Endodermal cell (in vitro differentiated cells): ENCODE measurements at regions not wholly inside any gene's neighbourhood (a gene's known extent, or its start where the extent isn't known, plus 50 kb on each side); places are given as distances from the start of the nearest gene placed in this dataset.
A peak's percentile ranks its signal among the peaks of the same experiment; 100 is the strongest.

Source experiments
- DNase-seq: peaks from one replicate; pipeline ENCODE4 v3.0.0-alpha.2; 2017
- H3K27ac ChIP-seq: 2 replicates; pipeline ENCODE4 v1.5.1; 2013; ENCODE audit warnings: mild to moderate bottlenecking, low read depth, low read length, moderate library complexity
- H3K27me3 ChIP-seq: 2 replicates; pipeline ENCODE4 v1.6.1; 2013; ENCODE audit warnings: mild to moderate bottlenecking, low read length, moderate library complexity; ENCODE audit not compliant: insufficient read depth, control insufficient read depth, poor library complexity, severe bottlenecking
- H3K36me3 ChIP-seq: 2 replicates; pipeline ENCODE4 v1.7.0; 2013; ENCODE audit warnings: mild to moderate bottlenecking, low read length, moderate library complexity; ENCODE audit not compliant: control insufficient read depth, insufficient read depth
- H3K4me1 ChIP-seq: one replicate; pipeline ENCODE4 v1.7.0; 2013; ENCODE audit warnings: low read length; ENCODE audit not compliant: control insufficient read depth, insufficient read depth
- H3K4me3 ChIP-seq: 2 replicates; pipeline ENCODE4 v1.5.1; 2013; ENCODE audit warnings: mild to moderate bottlenecking, low read length, moderate library complexity
- H3K9ac ChIP-seq: 2 replicates; pipeline ENCODE4 v1.6.1; 2013; ENCODE audit warnings: mild to moderate bottlenecking, low read length, moderate library complexity; ENCODE audit not compliant: poor library complexity, severe bottlenecking; ENCODE audit errors: extremely low read depth
- H3K9me3 ChIP-seq: 2 replicates; pipeline ENCODE4 v1.6.1; 2013; ENCODE audit warnings: mild to moderate bottlenecking, low read length, moderate library complexity; ENCODE audit not compliant: control insufficient read depth
- H3K27ac Mint-ChIP-seq: 2 replicates; pipeline ENCODE4 v1.8.0; 2020; ENCODE audit warnings: mixed read lengths
- H3K27me3 Mint-ChIP-seq: 2 replicates; pipeline ENCODE4 v1.8.0; 2021; ENCODE audit warnings: mild to moderate bottlenecking, mixed read lengths; ENCODE audit not compliant: insufficient read depth
- H3K36me3 Mint-ChIP-seq: 2 replicates; pipeline ENCODE4 v1.8.0; 2020; ENCODE audit warnings: low read depth, mixed read lengths
- H3K4me1 Mint-ChIP-seq: 2 replicates; pipeline ENCODE4 v1.8.0; 2020; ENCODE audit warnings: mixed read lengths
- H3K4me3 Mint-ChIP-seq: 2 replicates; pipeline ENCODE4 v1.8.0; 2020; ENCODE audit warnings: mild to moderate bottlenecking, moderate library complexity, mixed read lengths
- H3K9me3 Mint-ChIP-seq: 2 replicates; pipeline ENCODE4 v1.8.0; 2020; ENCODE audit warnings: mild to moderate bottlenecking, mixed read lengths
- WGBS, 2 experiments: methylation state at CpG; one replicate each; pipeline versions ENCODE4 v1.1.5 to v1.1.7; 2013; ENCODE audit warnings: missing lambda C conversion rate in 2 of 2, mixed read lengths in 1 of 2; ENCODE audit not compliant: insufficient coverage in 1 of 2, insufficient read length in 1 of 2; 5-methylcytosine and 5-hydroxymethylcytosine counted together
- TF ChIP-seq, protein P1 (sequence below): fragments of 200-600 bp; sonication (generic); conservative IDR thresholded peaks from 2 replicates; pipeline ENCODE4 v1.5.0; 2021; ENCODE audit warnings: antibody characterized with exemption, mild to moderate bottlenecking

GRCh38 chr3:152960684-152961083 is 125.8 kb downstream of the P2RY1 start:
- H3K27me3 Mint-ChIP-seq: no peaks in the 10 kb centered on the region
- H3K4me3 ChIP-seq: no peak overlapping the region
- H3K27me3 ChIP-seq: no peaks in the 10 kb centered on the region
- no peak overlapping the region for H3K9ac ChIP-seq
- H3K36me3 ChIP-seq: no peaks in the 10 kb centered on the region
- WGBS, 2 experiments: 93% methylated on average over 3 of the region's 3 CpGs; no CpG with 5 or more reads in 1 of the 2 experiments
- TF ChIP-seq, protein P1, sequence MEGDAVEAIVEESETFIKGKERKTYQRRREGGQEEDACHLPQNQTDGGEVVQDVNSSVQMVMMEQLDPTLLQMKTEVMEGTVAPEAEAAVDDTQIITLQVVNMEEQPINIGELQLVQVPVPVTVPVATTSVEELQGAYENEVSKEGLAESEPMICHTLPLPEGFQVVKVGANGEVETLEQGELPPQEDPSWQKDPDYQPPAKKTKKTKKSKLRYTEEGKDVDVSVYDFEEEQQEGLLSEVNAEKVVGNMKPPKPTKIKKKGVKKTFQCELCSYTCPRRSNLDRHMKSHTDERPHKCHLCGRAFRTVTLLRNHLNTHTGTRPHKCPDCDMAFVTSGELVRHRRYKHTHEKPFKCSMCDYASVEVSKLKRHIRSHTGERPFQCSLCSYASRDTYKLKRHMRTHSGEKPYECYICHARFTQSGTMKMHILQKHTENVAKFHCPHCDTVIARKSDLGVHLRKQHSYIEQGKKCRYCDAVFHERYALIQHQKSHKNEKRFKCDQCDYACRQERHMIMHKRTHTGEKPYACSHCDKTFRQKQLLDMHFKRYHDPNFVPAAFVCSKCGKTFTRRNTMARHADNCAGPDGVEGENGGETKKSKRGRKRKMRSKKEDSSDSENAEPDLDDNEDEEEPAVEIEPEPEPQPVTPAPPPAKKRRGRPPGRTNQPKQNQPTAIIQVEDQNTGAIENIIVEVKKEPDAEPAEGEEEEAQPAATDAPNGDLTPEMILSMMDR: no peak
- H3K9me3 ChIP-seq: peaks cover 30% of the 10 kb centered on the region
- peaks cover 9% of the 10 kb centered on the region for H3K36me3 Mint-ChIP-seq
- H3K4me1 ChIP-seq: no peaks in the 10 kb centered on the region
- peaks cover 26% of the 10 kb centered on the region for H3K9me3 Mint-ChIP-seq
- no peak overlapping the region for H3K4me3 Mint-ChIP-seq
- no peak for DNase-seq
- H3K27ac ChIP-seq: no peak overlapping the region
- no peak overlapping the region for H3K27ac Mint-ChIP-seq
- no peaks in the 10 kb centered on the region for H3K4me1 Mint-ChIP-seq

GRCh38 chr3:152961323-152961722 is 126.4 kb downstream of the P2RY1 start:
- Mint-ChIP-seq H3K4me1 (no peaks in the 10 kb centered on the region), H3K9me3 (peaks cover 31% of the 10 kb centered on the region), H3K27me3 (no peaks in the 10 kb centered on the region), H3K36me3 (peaks cover 11% of the 10 kb centered on the region), H3K27ac (no peak overlapping the region), H3K4me3 (no peak overlapping the region)
- Histone ChIP-seq H3K9ac (no peak overlapping the region), H3K9me3 (peaks cover 34% of the 10 kb centered on the region), H3K36me3 (no peaks in the 10 kb centered on the region), H3K4me3 (no peak overlapping the region), H3K4me1 (no peaks in the 10 kb centered on the region), H3K27ac (no peak overlapping the region), H3K27me3 (no peaks in the 10 kb centered on the region)
- 90 to 100% methylated on average over 2 of the region's 2 CpGs for WGBS, 2 experiments
- DNase-seq: no peak
- TF ChIP-seq, protein P1: peak; percentile 75

DNA sequence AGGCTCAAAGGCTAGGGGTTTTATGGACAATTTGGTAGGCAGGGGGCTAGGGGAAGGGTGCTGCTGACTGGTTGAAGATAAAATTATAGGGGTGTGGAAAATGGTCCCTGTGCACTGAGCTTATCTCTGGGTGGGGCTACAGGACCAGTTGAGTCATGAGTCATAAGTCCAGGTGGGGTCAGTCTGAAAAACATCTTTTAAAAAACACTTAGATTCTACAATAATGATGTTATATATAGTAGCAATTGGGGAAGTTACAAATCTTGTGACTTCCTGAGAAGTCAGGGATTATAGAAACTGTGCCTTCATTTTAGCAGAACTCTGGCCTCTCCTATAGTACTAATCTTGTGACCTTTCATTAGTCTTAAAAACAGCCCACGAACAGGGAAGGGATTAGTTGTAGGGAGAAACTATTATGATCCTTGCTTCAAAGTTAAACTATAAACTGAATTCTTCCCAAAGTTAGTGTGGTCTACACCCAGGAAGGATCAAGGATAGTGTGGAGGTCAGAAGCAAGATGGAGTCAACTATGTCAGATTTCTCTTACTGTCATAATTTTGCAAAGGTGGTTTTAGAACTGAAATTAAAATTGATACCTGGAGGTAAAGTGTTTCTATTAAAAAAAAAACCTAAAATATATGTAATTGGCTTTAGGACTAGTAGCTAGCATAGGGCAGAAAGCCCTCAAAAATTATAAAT is 130.1 kb downstream of the P2RY1 start:
- H3K36me3 Mint-ChIP-seq: peaks cover 11% of the 10 kb centered on the region
- TF ChIP-seq, protein P1: no peak
- Histone ChIP-seq H3K4me3 (peak overlapping the region; percentile 5), H3K36me3 (no peaks in the 10 kb centered on the region), H3K9me3 (peaks cover 47% of the 10 kb centered on the region), H3K27me3 (no peaks in the 10 kb centered on the region), H3K9ac (no peak overlapping the region), H3K27ac (no peak overlapping the region), H3K4me1 (peaks cover 7% of the 10 kb centered on the region)
- no peak for DNase-seq
- H3K4me1 Mint-ChIP-seq: peaks cover 20% of the 10 kb centered on the region
- H3K27me3 Mint-ChIP-seq: no peaks in the 10 kb centered on the region
- H3K4me3 Mint-ChIP-seq: no peak overlapping the region
- 100% methylated on average over 1 of the region's 1 CpG; no CpG with 5 or more reads in 1 of the 2 experiments for WGBS, 2 experiments
- peaks cover 33% of the 10 kb centered on the region for H3K9me3 Mint-ChIP-seq
- H3K27ac Mint-ChIP-seq: no peak overlapping the region
